Omental fat pad (tissue), 3 donors: ENCODE measurements at regions not wholly inside any gene's neighbourhood (a gene's known extent, or its start where the extent isn't known, plus 50 kb on each side); places are given as distances from the start of the nearest gene placed in this dataset.

Experiments used
- ATAC-seq: fragments of 150-250 bp; one replicate; pipeline ENCODE4 v1.9.1; 2016; ENCODE audit warnings: mild to moderate bottlenecking, moderate library complexity; ENCODE audit not compliant: low FRiP score
- DNase-seq: peaks from one replicate; pipeline ENCODE4 v3.0.0-alpha.2; 2019; ENCODE audit warnings: low spot score
- TF ChIP-seq, protein P1 (sequence below), 3 donors: fragments of 450-650 bp; IDR thresholded peaks; one replicate each; pipeline ENCODE4 v1.5.1; 2016 to 2017; ENCODE audit warnings: antibody characterized with exemption in 3 of 3, mild to moderate bottlenecking in 3 of 3, moderate library complexity in 2 of 3

DNA sequence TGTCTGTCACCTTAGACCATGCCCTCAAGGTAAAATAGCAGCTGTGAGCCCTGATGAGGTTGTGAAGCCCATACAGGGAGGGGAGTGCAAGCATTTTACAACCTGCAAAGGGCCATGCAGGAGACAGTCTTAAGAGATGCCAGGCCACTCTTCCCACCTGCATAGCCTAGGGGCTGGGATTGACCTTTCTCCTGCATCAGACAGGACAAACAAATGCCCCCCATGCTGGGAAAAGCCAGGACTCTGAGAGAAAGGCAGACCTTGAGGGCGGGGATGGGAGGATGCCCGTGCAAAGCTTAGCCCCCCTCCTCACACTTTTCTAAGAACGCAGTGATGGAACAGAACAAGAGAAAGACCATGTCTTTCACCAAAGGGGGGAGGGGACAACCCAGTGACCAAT is 137.9 kb upstream of the MAMLD1 start:
- TF ChIP-seq, protein P1, sequence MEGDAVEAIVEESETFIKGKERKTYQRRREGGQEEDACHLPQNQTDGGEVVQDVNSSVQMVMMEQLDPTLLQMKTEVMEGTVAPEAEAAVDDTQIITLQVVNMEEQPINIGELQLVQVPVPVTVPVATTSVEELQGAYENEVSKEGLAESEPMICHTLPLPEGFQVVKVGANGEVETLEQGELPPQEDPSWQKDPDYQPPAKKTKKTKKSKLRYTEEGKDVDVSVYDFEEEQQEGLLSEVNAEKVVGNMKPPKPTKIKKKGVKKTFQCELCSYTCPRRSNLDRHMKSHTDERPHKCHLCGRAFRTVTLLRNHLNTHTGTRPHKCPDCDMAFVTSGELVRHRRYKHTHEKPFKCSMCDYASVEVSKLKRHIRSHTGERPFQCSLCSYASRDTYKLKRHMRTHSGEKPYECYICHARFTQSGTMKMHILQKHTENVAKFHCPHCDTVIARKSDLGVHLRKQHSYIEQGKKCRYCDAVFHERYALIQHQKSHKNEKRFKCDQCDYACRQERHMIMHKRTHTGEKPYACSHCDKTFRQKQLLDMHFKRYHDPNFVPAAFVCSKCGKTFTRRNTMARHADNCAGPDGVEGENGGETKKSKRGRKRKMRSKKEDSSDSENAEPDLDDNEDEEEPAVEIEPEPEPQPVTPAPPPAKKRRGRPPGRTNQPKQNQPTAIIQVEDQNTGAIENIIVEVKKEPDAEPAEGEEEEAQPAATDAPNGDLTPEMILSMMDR (IDR thresholded peaks at IDR 0.05), result no peak
- DNase-seq (no peak), ATAC-seq (no peak)

DNA sequence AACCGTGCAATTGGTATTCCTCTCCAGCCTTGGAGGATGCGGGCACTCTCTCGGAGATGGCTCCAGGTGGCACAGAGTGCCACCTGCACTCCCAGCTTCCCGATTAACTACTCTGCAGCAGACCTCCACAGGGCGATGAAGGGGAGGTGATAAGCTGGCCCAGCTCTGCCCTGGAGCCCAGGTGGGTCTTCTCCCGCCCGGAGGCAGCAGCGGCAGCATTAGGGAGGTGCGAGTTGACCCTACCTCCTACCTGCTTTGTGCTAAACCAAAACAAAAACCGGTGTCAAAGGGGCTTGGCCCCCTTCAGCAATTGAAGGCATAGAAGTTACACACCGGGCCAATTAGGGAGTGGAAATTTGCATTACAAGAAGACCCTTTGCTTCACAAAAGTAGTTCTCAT is 137.4 kb upstream of the MAMLD1 start:
- no peak for DNase-seq
- TF ChIP-seq, protein P1 (IDR thresholded peaks at IDR 0.05), result no peak

DNA sequence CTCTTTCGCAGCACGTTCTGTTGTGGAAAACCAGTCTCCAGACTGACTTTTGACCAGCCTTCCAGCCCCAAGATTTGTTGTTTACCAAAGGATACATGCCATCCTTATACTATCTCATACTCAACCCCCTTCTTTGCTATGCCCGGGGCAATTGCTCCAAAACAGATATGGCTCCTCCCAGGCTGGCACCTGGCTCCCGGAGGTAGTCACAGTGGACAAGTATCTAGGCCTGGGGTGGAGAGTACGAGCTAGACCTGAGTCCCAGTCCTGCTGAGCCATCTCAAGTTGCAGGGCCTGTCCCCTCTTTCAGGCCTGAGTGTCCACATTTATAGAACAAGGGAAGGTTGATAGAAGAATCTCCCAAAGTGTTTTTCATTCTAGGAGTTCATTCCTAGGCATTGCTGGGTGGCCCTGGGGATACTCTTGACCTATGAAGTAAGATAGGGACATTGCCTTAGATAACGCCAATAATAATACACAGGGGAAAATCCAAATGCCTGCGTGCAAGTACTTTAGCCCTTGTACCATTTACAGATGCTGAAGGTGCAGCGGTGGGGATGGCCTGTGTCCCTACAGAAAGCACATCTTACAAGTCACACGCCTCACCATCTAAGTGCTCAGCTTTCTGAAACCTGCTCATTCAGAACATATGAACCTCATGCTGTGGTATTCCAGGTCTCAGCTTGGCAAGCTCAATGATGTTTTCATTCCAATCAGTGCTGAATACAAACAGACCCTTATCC is 136.7 kb upstream of the MAMLD1 start:
- ATAC-seq, result no peak
- no peak for DNase-seq
- TF ChIP-seq, protein P1 (IDR thresholded peaks at IDR 0.05), result no peak

More for the DNA sequence above, 137.4 kb upstream of the MAMLD1 start:
- ATAC-seq, result no peak

DNA sequence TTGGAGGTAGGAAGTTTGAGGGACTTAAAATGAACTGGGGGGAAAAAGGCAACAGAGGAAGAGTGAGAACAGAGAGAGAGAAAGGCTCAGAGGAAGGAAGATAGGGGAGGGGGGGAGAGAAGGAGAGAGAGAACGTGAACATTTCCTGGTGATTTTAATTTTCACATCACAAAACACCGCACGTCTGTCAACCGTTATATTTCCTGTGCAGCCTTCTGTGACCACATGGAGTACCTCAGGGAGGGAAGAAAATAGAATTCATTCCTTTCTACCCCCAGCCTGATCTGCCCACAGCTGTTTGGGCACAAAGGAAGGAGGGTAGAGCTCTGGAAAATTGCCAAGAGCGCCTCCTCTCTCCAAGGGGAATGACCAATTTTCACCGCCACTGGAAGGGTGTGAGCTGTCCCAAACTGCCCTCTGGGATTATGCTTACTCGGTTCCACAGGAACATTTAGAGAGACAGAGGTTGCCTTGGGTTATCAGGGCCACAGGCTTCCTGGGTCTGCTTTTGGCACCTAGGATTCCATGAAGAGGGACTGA is 135.7 kb upstream of the MAMLD1 start:
- no peak for DNase-seq
- TF ChIP-seq, protein P1 (IDR thresholded peaks at IDR 0.05), result no peak
- ATAC-seq, result no peak

DNA sequence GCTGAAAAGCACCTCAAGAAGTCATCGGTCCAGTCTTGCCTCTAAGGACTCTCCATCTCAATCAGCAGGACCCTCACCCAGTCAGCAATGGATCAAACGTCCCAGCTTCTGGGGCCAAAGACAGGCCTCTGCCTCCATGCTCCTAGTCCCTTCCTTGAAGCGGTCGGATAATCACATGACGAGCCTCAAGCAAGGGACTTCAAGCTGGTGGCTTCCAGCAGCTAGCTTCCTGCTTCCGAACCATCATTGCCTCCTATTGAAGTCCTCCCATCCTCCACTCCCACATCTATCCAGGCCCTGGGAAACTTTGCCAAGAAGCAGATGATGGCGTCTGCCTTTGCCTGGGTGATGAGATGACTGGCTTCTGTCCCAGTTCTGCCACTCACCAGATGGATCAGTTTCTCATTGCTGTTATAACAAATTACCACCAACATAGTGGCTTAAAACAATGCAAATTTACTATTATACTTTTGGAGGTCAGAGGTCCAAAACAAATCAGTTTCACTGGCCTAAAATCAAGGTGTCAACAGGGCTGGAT is 135.2 kb upstream of the MAMLD1 start:
- TF ChIP-seq, protein P1 (IDR thresholded peaks at IDR 0.05), result no peak
- no peak for DNase-seq
- ATAC-seq, result no peak

DNA sequence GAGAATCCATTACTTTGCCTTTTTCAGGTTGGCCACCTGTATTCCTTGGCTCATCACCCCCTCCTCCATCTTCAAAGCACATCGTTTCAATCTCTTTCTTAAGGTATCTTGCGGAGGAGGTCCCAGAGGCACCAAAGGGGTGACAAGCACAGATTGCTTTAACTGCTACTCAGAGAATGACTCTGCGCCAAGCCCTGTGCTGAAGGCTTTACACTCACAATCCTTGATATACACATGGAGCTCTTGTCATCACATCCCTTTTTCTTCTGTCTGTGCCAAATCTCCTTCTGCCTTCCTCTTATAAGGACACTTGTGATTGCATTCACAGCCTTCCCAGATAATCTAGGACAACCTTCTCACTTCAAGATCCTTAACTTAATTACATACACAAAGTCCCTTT is 134.7 kb upstream of the MAMLD1 start:
- TF ChIP-seq, protein P1 (IDR thresholded peaks at IDR 0.05), result no peak
- no peak for DNase-seq
- ATAC-seq, result no peak

DNA sequence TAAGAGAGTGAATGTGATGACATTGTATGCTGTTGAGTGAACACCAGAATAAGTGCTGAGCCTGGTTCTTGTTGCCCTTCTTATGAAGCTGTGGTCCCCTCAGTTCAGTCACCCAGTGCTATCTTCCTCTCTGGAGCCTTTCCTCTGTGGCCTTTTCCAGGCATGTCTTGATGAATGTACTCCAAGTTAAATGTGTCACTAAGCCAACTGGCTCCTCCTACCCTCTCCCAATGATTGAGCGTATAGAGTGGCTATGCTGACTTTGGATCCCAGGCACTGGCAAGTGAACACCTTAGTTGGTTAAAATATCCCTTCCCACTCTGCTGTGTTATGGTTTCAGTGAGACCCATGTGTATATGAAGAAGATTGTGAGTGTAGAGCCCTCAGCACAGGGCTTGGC is 134.1 kb upstream of the MAMLD1 start:
- TF ChIP-seq, protein P1 (IDR thresholded peaks at IDR 0.05), result no peak

More for the DNA sequence above, 134.1 kb upstream of the MAMLD1 start:
- DNase-seq (no peak), ATAC-seq (no peak)
